GM23338 (cell line): ENCODE measurements at regions not wholly inside any gene's neighbourhood (a gene's known extent, or its start where the extent isn't known, plus 50 kb on each side); places are given as distances from the start of the nearest gene placed in this dataset.

Experiments used
- ATAC-seq: fragments of 200-7000 bp; cut with Tn5 transposase; 3 replicates; pipeline ENCODE4 v1.9.1; 2020
- DNase-seq: peaks from one replicate; pipeline ENCODE4 v3.0.0-alpha.2; 2015; ENCODE audit warnings: low spot score
- H2AFZ ChIP-seq: fragments of 200-600 bp; sonication (generic); 2 replicates; pipeline ENCODE4 v1.8.0; 2016; ENCODE audit warnings: antibody characterized with exemption, mild to moderate bottlenecking, moderate library complexity
- H3F3A ChIP-seq: fragments of 200-600 bp; sonication (generic); replicated peaks from 2 replicates; pipeline ENCODE4 v1.8.0; 2017; ENCODE audit warnings: antibody characterized with exemption, mixed run types, low read depth
- H3K27ac ChIP-seq: fragments of 200-600 bp; sonication (generic); 2 replicates; pipeline ENCODE4 v1.6.1; 2016; ENCODE audit warnings: low read depth
- H3K27me3 ChIP-seq: fragments of 200-600 bp; sonication (generic); 2 replicates; pipeline ENCODE4 v1.8.0; 2016; ENCODE audit warnings: mild to moderate bottlenecking, mixed run types, moderate library complexity; ENCODE audit not compliant: insufficient read depth
- H3K36me3 ChIP-seq: fragments of 200-600 bp; sonication (generic); 2 replicates; pipeline ENCODE4 v1.8.0; 2016; ENCODE audit warnings: mild to moderate bottlenecking; ENCODE audit not compliant: insufficient read depth
- H3K4me1 ChIP-seq: fragments of 200-600 bp; sonication (generic); 2 replicates; pipeline ENCODE4 v1.8.0; 2016; ENCODE audit warnings: mild to moderate bottlenecking, moderate library complexity; ENCODE audit not compliant: insufficient read depth
- H3K4me2 ChIP-seq: fragments of 200-600 bp; sonication (generic); 2 replicates; pipeline ENCODE4 v1.7.1; 2017; ENCODE audit warnings: mixed run types
- H3K4me3 ChIP-seq: fragments of 200-600 bp; sonication (generic); 2 replicates; pipeline ENCODE4 v1.6.1; 2016; ENCODE audit warnings: mixed run types
- H3K79me2 ChIP-seq: fragments of 200-600 bp; sonication (generic); replicated peaks from 2 replicates; pipeline ENCODE4 v1.8.0; 2017; ENCODE audit warnings: mild to moderate bottlenecking; ENCODE audit not compliant: insufficient read depth
- H3K9me2 ChIP-seq: fragments of 200-600 bp; sonication (generic); 2 replicates; pipeline ENCODE4 v1.8.0; 2017; ENCODE audit not compliant: insufficient read depth
- H4K20me1 ChIP-seq: fragments of 200-600 bp; sonication (generic); replicated peaks from 2 replicates; pipeline ENCODE4 v1.8.0; 2017; ENCODE audit warnings: mild to moderate bottlenecking; ENCODE audit not compliant: insufficient read depth
- H3K27ac Mint-ChIP-seq: 2 replicates; pipeline ENCODE4 v1.8.0; 2020; ENCODE audit warnings: inconsistent platforms, mild to moderate bottlenecking, moderate library complexity, mixed read lengths
- H3K27me3 Mint-ChIP-seq: 3 replicates; pipeline ENCODE4 v1.8.0; 2022; ENCODE audit warnings: low read depth, mild to moderate bottlenecking, moderate library complexity, mixed read lengths, inconsistent platforms; ENCODE audit not compliant: insufficient read depth, poor library complexity
- H3K36me3 Mint-ChIP-seq: 3 replicates; pipeline ENCODE4 v1.8.0; 2021; ENCODE audit warnings: low read depth, mild to moderate bottlenecking, inconsistent platforms, moderate library complexity, mixed read lengths
- H3K4me1 Mint-ChIP-seq: 3 replicates; pipeline ENCODE4 v1.8.0; 2020; ENCODE audit warnings: mild to moderate bottlenecking, inconsistent platforms, mixed read lengths
- H3K4me3 Mint-ChIP-seq: 3 replicates; pipeline ENCODE4 v1.8.0; 2021; ENCODE audit warnings: moderate library complexity, mild to moderate bottlenecking, inconsistent platforms, mixed read lengths
- H3K9me3 Mint-ChIP-seq: 3 replicates; pipeline ENCODE4 v1.8.0; 2020; ENCODE audit warnings: moderate library complexity, mild to moderate bottlenecking, inconsistent platforms, mixed read lengths
- CREB1 ChIP-seq: fragments of 250-450 bp; sonication (Bioruptor Pico); IDR thresholded peaks from 2 replicates; pipeline ENCODE4 v1.5.0; 2020; ENCODE audit warnings: low read depth, mild to moderate bottlenecking, moderate library complexity
- CTCF ChIP-seq, 2 experiments: fragments of 200-600 bp in 1 of 2; sonication (generic) in 1 of 2; conservative IDR thresholded peaks; 2 replicates each; pipeline versions ENCODE4 v1.5.1 to v1.6.1; 2016 to 2017; ENCODE audit warnings: antibody characterized with exemption in 2 of 2, low read depth in 2 of 2, mild to moderate bottlenecking in 2 of 2, moderate library complexity in 1 of 2
- ETS1 ChIP-seq: IDR thresholded peaks from 2 replicates; pipeline ENCODE4 v1.6.1; 2016; ENCODE audit warnings: antibody characterized with exemption
- EZH2 ChIP-seq: fragments of 200-600 bp; sonication (generic); IDR thresholded peaks from one replicate; pipeline ENCODE4 v1.8.0; 2017; ENCODE audit warnings: antibody characterized with exemption, mild to moderate bottlenecking, low read depth; ENCODE audit not compliant: unreplicated experiment
- EZH2phosphoT487 ChIP-seq: fragments of 200-600 bp; sonication (generic); IDR thresholded peaks from one replicate; pipeline ENCODE4 v1.8.1; 2018; ENCODE audit warnings: antibody characterized with exemption; ENCODE audit not compliant: unreplicated experiment
- JUNB ChIP-seq: IDR thresholded peaks from one replicate; pipeline ENCODE4 v1.6.1; 2016; ENCODE audit warnings: antibody characterized with exemption; ENCODE audit not compliant: unreplicated experiment
- NANOG ChIP-seq: IDR thresholded peaks from 2 replicates; pipeline ENCODE4 v1.6.1; 2016; ENCODE audit warnings: antibody characterized with exemption, borderline replicate concordance
- POLR2AphosphoS5 ChIP-seq: IDR thresholded peaks from 2 replicates; pipeline ENCODE4 v1.6.1; 2016; ENCODE audit warnings: antibody characterized with exemption, low read depth
- STAT1 ChIP-seq: IDR thresholded peaks from one replicate; pipeline ENCODE4 v1.6.1; 2016; ENCODE audit warnings: antibody characterized with exemption; ENCODE audit not compliant: unreplicated experiment
- ZNF114 ChIP-seq: fragments of 250-450 bp; sonication (Bioruptor Pico); IDR thresholded peaks from 2 replicates; pipeline ENCODE4 v1.5.0; 2020; ENCODE audit warnings: mild to moderate bottlenecking, moderate library complexity
- ZNF331 ChIP-seq: fragments of 250-450 bp; sonication (Bioruptor Pico); IDR thresholded peaks from 2 replicates; pipeline ENCODE4 v1.5.0; 2020; ENCODE audit warnings: low read depth, mild to moderate bottlenecking, moderate library complexity
- TF ChIP-seq, protein P1 (sequence below): IDR thresholded peaks from one replicate; pipeline ENCODE4 v1.6.1; 2018; ENCODE audit warnings: antibody characterized with exemption; ENCODE audit not compliant: unreplicated experiment
- TF ChIP-seq, protein P2 (sequence below): fragments of 250-450 bp; sonication (Bioruptor Pico); IDR thresholded peaks from 2 replicates; pipeline ENCODE4 v1.5.0; 2020; ENCODE audit warnings: mild to moderate bottlenecking, moderate library complexity

DNA sequence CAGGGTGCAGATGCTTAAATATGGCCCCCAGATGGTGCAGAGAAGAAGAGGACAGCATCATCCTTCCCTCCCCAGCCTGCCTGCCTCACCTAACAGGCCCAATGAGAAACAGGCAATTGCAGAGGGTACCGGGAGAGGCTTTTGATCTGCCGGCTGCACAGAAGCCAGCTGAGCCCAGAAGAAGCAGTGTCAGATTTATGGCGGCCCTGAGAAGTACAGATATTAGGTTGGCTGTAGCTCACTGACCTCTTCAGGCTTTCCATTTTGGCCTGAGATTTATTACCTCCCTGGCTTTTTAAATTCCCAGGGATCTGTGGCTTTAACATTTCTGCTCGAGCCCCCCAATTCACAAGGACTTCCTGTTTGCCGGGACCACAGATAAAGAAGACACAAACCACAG lies 278.7 kb downstream of the EN1 start:
- Histone ChIP-seq H3K4me3 (no peak overlapping the region), H3K36me3 (no peaks in the 10 kb centered on the region), H3K4me1 (no peaks in the 10 kb centered on the region; the same call in 1 of the 2 replicates), H3K27ac (no peak overlapping the region), H3K4me2 (no peak overlapping the region), H3F3A (no peaks in the 10 kb centered on the region), H3K27me3 (no peaks in the 10 kb centered on the region), H3K79me2 (no peaks in the 10 kb centered on the region), H3K9me2 (no peaks in the 10 kb centered on the region), H4K20me1 (no peaks in the 10 kb centered on the region), H2AFZ (no peak overlapping the region)
- H3K27ac Mint-ChIP-seq = peak overlapping the region; percentile 36; the same call in 1 of the 2 replicates
- H3K4me1 Mint-ChIP-seq = peaks cover 7% of the 10 kb centered on the region; the same call in 2 of the 3 replicates
- H3K27me3 Mint-ChIP-seq = peaks cover 2% of the 10 kb centered on the region
- H3K36me3 Mint-ChIP-seq = no peaks in the 10 kb centered on the region
- ATAC-seq (no peak), DNase-seq (no peak)
- no peak overlapping the region for H3K4me3 Mint-ChIP-seq
- TF ChIP-seq EZH2phosphoT487 (no peak), EZH2 (no peak), POLR2AphosphoS5 (no peak), CREB1 (no peak), NANOG (no peak), ETS1 (no peak), JUNB (no peak), CTCF (conservative IDR thresholded peaks at IDR 0.05; ENCODE audit: low read depth in 2 of 2) (no peak), STAT1 (no peak), ZNF331 (CRISPR knock-in tag) (no peak), ZNF114 (CRISPR knock-in tag) (no peak)
- TF ChIP-seq, protein P1, sequence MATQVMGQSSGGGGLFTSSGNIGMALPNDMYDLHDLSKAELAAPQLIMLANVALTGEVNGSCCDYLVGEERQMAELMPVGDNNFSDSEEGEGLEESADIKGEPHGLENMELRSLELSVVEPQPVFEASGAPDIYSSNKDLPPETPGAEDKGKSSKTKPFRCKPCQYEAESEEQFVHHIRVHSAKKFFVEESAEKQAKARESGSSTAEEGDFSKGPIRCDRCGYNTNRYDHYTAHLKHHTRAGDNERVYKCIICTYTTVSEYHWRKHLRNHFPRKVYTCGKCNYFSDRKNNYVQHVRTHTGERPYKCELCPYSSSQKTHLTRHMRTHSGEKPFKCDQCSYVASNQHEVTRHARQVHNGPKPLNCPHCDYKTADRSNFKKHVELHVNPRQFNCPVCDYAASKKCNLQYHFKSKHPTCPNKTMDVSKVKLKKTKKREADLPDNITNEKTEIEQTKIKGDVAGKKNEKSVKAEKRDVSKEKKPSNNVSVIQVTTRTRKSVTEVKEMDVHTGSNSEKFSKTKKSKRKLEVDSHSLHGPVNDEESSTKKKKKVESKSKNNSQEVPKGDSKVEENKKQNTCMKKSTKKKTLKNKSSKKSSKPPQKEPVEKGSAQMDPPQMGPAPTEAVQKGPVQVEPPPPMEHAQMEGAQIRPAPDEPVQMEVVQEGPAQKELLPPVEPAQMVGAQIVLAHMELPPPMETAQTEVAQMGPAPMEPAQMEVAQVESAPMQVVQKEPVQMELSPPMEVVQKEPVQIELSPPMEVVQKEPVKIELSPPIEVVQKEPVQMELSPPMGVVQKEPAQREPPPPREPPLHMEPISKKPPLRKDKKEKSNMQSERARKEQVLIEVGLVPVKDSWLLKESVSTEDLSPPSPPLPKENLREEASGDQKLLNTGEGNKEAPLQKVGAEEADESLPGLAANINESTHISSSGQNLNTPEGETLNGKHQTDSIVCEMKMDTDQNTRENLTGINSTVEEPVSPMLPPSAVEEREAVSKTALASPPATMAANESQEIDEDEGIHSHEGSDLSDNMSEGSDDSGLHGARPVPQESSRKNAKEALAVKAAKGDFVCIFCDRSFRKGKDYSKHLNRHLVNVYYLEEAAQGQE = no peak
- TF ChIP-seq, protein P2, sequence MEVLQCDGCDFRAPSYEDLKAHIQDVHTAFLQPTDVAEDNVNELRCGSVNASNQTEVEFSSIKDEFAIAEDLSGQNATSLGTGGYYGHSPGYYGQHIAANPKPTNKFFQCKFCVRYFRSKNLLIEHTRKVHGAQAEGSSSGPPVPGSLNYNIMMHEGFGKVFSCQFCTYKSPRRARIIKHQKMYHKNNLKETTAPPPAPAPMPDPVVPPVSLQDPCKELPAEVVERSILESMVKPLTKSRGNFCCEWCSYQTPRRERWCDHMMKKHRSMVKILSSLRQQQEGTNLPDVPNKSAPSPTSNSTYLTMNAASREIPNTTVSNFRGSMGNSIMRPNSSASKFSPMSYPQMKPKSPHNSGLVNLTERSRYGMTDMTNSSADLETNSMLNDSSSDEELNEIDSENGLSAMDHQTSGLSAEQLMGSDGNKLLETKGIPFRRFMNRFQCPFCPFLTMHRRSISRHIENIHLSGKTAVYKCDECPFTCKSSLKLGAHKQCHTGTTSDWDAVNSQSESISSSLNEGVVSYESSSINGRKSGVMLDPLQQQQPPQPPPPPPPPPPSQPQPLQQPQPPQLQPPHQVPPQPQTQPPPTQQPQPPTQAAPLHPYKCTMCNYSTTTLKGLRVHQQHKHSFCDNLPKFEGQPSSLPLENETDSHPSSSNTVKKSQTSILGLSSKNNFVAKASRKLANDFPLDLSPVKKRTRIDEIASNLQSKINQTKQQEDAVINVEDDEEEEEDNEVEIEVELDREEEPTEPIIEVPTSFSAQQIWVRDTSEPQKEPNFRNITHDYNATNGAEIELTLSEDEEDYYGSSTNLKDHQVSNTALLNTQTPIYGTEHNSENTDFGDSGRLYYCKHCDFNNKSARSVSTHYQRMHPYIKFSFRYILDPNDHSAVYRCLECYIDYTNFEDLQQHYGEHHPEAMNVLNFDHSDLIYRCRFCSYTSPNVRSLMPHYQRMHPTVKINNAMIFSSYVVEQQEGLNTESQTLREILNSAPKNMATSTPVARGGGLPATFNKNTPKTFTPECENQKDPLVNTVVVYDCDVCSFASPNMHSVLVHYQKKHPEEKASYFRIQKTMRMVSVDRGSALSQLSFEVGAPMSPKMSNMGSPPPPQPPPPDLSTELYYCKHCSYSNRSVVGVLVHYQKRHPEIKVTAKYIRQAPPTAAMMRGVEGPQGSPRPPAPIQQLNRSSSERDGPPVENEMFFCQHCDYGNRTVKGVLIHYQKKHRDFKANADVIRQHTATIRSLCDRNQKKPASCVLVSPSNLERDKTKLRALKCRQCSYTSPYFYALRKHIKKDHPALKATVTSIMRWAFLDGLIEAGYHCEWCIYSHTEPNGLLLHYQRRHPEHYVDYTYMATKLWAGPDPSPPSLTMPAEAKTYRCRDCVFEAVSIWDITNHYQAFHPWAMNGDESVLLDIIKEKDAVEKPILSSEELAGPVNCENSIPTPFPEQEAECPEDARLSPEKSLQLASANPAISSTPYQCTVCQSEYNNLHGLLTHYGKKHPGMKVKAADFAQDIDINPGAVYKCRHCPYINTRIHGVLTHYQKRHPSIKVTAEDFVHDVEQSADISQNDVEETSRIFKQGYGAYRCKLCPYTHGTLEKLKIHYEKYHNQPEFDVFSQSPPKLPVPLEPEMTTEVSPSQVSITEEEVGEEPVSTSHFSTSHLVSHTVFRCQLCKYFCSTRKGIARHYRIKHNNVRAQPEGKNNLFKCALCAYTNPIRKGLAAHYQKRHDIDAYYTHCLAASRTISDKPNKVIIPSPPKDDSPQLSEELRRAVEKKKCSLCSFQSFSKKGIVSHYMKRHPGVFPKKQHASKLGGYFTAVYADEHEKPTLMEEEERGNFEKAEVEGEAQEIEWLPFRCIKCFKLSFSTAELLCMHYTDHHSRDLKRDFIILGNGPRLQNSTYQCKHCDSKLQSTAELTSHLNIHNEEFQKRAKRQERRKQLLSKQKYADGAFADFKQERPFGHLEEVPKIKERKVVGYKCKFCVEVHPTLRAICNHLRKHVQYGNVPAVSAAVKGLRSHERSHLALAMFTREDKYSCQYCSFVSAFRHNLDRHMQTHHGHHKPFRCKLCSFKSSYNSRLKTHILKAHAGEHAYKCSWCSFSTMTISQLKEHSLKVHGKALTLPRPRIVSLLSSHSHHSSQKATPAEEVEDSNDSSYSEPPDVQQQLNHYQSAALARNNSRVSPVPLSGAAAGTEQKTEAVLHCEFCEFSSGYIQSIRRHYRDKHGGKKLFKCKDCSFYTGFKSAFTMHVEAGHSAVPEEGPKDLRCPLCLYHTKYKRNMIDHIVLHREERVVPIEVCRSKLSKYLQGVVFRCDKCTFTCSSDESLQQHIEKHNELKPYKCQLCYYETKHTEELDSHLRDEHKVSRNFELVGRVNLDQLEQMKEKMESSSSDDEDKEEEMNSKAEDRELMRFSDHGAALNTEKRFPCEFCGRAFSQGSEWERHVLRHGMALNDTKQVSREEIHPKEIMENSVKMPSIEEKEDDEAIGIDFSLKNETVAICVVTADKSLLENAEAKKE (CRISPR knock-in tag) = no peak
- H3K9me3 Mint-ChIP-seq = no peaks in the 10 kb centered on the region
